ENCODE measurements at regions not wholly inside any gene's neighbourhood (a gene's known extent, or its start where the extent isn't known, plus 50 kb on each side); places are given as distances from the start of the nearest gene placed in this dataset.

- no peak for TF ChIP-seq CTCF (conservative IDR thresholded peaks at IDR 0.05)
- TF ChIP-seq EZH2 (IDR thresholded peaks at IDR 0.05; ENCODE audit: low read depth) = no peak
These were observed 278.5 kb upstream of the GJB5 start for GRCh38 chr1:34476371-34476770.

Measured in PC-9 (cell line).